ENCODE measurements at regions not wholly inside any gene's neighbourhood (a gene's known extent, or its start where the extent isn't known, plus 50 kb on each side); places are given as distances from the start of the nearest gene placed in this dataset.
"Not testable (repeated sequence)": the region's sequence is repeated elsewhere in the genome, so short reads cannot be mapped to it uniquely, and the experiment has no call there.

- TF ChIP-seq CTCF, EZH2phosphoT487 (IDR thresholded peaks at IDR 0.05; ENCODE audit: low read length): not testable (repeated sequence)
These were observed 619.3 kb downstream of the SPATA31A6 start for GRCh38 chr9:42802716-42803115.
